Prostate gland (tissue), 2 donors: ENCODE measurements at regions not wholly inside any gene's neighbourhood (a gene's known extent, or its start where the extent isn't known, plus 50 kb on each side); places are given as distances from the start of the nearest gene placed in this dataset.

Experiments used
- CTCF ChIP-seq, 4 experiments: fragments of 200-600 bp in 2 of 4; fragments of 450-650 bp in 2 of 4; sonication (generic) in 2 of 4; IDR thresholded peaks; 1 replicate in 3 of 4; 2 replicates in 1 of 4; pipeline ENCODE4 v1.5.1; 2016 to 2019; ENCODE audit warnings: antibody characterized with exemption in 4 of 4, mild to moderate bottlenecking in 2 of 4, moderate library complexity in 2 of 4
- POLR2A ChIP-seq: fragments of 450-650 bp; IDR thresholded peaks from one replicate; pipeline ENCODE4 v1.6.1; 2016; ENCODE audit warnings: antibody characterized with exemption, mild to moderate bottlenecking

GRCh38 chr18:57269756-57270155 is 82.6 kb upstream of the ST8SIA3 start:
- TF ChIP-seq POLR2A (no peak), CTCF (IDR thresholded peaks at IDR 0.05) (no peak)
